B cell (primary cell): ENCODE measurements at regions not wholly inside any gene's neighbourhood (a gene's known extent, or its start where the extent isn't known, plus 50 kb on each side); places are given as distances from the start of the nearest gene placed in this dataset.

Source experiments
- ATAC-seq: fragments of 200-7000 bp; cut with Tn5 transposase; one replicate; pipeline ENCODE4 v1.10.0; 2021; ENCODE audit warnings: low read depth, mild to moderate bottlenecking, moderate number of reproducible peaks, moderate library complexity
- CTCF ChIA-PET: fragments of 350-600 bp; sonication (Branson Sonifier 250); formaldehyde crosslinking; loops from one replicate; lab custom pipeline; 2021; ENCODE audit warnings: antibody characterized with exemption, inconsistent platforms; lab: Charles Lee
- POLR2A ChIA-PET: fragments of 350-600 bp; sonication (Branson Sonifier 250); formaldehyde crosslinking; loops from one replicate; lab custom pipeline; 2021; ENCODE audit warnings: antibody characterized with exemption; lab: Charles Lee
- DNase-seq: peaks from one replicate; pipeline ENCODE4 v3.0.0; 2013
- H2AFZ ChIP-seq: 2 replicates; pipeline ENCODE4 v1.6.1; 2012; ENCODE audit warnings: mild to moderate bottlenecking, low read depth, low read length; ENCODE audit not compliant: insufficient read depth, poor library complexity, severe bottlenecking
- H3K27ac ChIP-seq, 2 donors: 1 replicate in 1 of 2; 2 replicates in 1 of 2; pipeline ENCODE4 v1.5.1; 2012 to 2013; ENCODE audit warnings: low read length in 2 of 2, mild to moderate bottlenecking in 2 of 2, moderate library complexity in 1 of 2
- H3K27me3 ChIP-seq, 4 experiments: fragments of 200-600 bp in 1 of 4; sonication (generic) in 1 of 4; replicated peaks in 1 of 4; 1 replicate in 2 of 4; 2 replicates in 2 of 4; pipeline versions ENCODE4 v1.6.1 to v1.7.0; 2013 to 2016; ENCODE audit warnings: low read length in 3 of 4, mild to moderate bottlenecking in 2 of 4, mixed read lengths in 1 of 4, moderate library complexity in 1 of 4; ENCODE audit not compliant: insufficient read depth in 4 of 4, control insufficient read depth in 3 of 4; ENCODE audit errors: control extremely low read depth in 1 of 4
- H3K36me3 ChIP-seq, 2 experiments: replicated peaks in 1 of 2; 1 replicate in 1 of 2; 2 replicates in 1 of 2; pipeline versions ENCODE4 v1.6.1 to v1.7.1; 2013; ENCODE audit warnings: low read length in 1 of 2; ENCODE audit not compliant: insufficient read depth in 2 of 2, control insufficient read depth in 1 of 2; ENCODE audit errors: control extremely low read depth in 1 of 2, extremely low read depth in 1 of 2
- H3K4me1 ChIP-seq, 2 donors: fragments of 200-600 bp in 1 of 2; sonication (generic) in 1 of 2; 1 replicate in 1 of 2; 2 replicates in 1 of 2; pipeline versions ENCODE4 v1.5.1 to v1.6.1; 2013 to 2017; ENCODE audit warnings: low read length in 2 of 2; ENCODE audit not compliant: control insufficient read depth in 2 of 2, insufficient read depth in 2 of 2
- H3K4me2 ChIP-seq: replicated peaks from 2 replicates; pipeline ENCODE3; 2012; ENCODE audit warnings: mild to moderate bottlenecking, low read depth, low read length; ENCODE audit not compliant: poor library complexity, severe bottlenecking
- H3K4me3 ChIP-seq, 5 experiments: fragments of 200-600 bp in 1 of 5; sonication (generic) in 1 of 5; 1 replicate in 3 of 5; 2 replicates in 2 of 5; pipeline versions ENCODE4 v1.5.1 to v1.7.0; 2011 to 2016; ENCODE audit warnings: low read length in 4 of 5, mild to moderate bottlenecking in 4 of 5, low read depth in 2 of 5, control low read depth in 1 of 5, moderate library complexity in 1 of 5; ENCODE audit not compliant: insufficient read depth in 1 of 5; ENCODE audit errors: control extremely low read depth in 1 of 5, extremely low read depth in 1 of 5
- H3K79me2 ChIP-seq: fragments of 200-600 bp; sonication (generic); one replicate; pipeline ENCODE4 v1.6.0; 2016; ENCODE audit warnings: low read length; ENCODE audit not compliant: control insufficient read depth, insufficient read depth
- H3K9ac ChIP-seq: fragments of 200-600 bp; sonication (generic); 2 replicates; pipeline ENCODE4 v1.6.1; 2017; ENCODE audit warnings: mild to moderate bottlenecking, low read length, moderate library complexity
- H3K9me3 ChIP-seq, 3 donors: one replicate each; pipeline versions ENCODE4 v1.6.1 to v1.7.1; 2013; ENCODE audit warnings: low read length in 2 of 3; ENCODE audit not compliant: control insufficient read depth in 2 of 3, insufficient read depth in 1 of 3; ENCODE audit errors: control extremely low read depth in 1 of 3
- H4K20me1 ChIP-seq: 2 replicates; pipeline ENCODE4 v1.6.0; 2012; ENCODE audit warnings: mild to moderate bottlenecking, low read length; ENCODE audit not compliant: insufficient read depth, control insufficient read depth, poor library complexity, severe bottlenecking
- H3K27ac Mint-ChIP-seq: one replicate; pipeline ENCODE4 v1.8.0; 2021; ENCODE audit warnings: mixed read lengths
- H3K27me3 Mint-ChIP-seq: one replicate; pipeline ENCODE4 v1.8.0; 2021; ENCODE audit warnings: mixed read lengths
- H3K4me1 Mint-ChIP-seq: one replicate; pipeline ENCODE4 v1.8.0; 2021; ENCODE audit warnings: mixed read lengths
- H3K4me3 Mint-ChIP-seq: one replicate; pipeline ENCODE4 v1.8.0; 2021; ENCODE audit warnings: mixed read lengths
- H3K9me3 Mint-ChIP-seq: one replicate; pipeline ENCODE4 v1.8.0; 2022; ENCODE audit warnings: mixed read lengths; ENCODE audit not compliant: insufficient read depth
- EZH2 ChIP-seq: IDR thresholded peaks from 2 replicates; pipeline ENCODE4 v1.6.1; 2012; ENCODE audit warnings: borderline replicate concordance, low read depth, mild to moderate bottlenecking, moderate library complexity, low read length; ENCODE audit not compliant: insufficient read depth, poor library complexity, severe bottlenecking
- WGBS: methylation state at CpG from one replicate; pipeline ENCODE4 v1.1.5; 2013; ENCODE audit warnings: missing lambda C conversion rate; ENCODE audit not compliant: insufficient coverage; 5-methylcytosine and 5-hydroxymethylcytosine counted together
- intact Hi-C: fragments of 100-400 bp; cut with micrococcal nuclease; formaldehyde crosslinking; loops from one replicate; pipeline ENCODE4 v1.10.0; 2022
- TF ChIP-seq, protein P1 (sequence below): fragments of 200-600 bp; IDR thresholded peaks from one replicate; pipeline ENCODE4 v1.8.0; 2022; ENCODE audit warnings: antibody characterized with exemption, mild to moderate bottlenecking

DNA sequence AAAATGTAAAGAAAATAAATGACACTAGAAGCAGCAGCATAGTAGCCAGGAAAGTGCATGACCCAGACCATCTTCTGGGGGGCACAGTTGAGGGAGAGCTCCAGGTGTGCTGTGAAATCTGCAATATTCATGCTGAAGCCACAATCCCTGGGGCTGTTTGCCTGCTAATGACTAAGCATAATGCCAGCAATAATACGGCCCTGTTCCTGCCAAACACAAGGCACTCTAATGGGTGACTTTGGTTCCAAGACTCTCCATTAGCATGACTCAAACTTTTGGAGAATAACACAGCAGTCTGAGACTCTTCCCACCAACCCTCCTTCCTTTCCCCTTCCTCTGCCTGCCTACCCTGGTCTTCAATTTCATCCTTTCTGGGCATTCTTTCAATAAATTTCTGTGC, 77.9 kb upstream of the DOCK10 start:
- Mint-ChIP-seq H3K9me3 (no peaks in the 10 kb centered on the region), H3K4me3 (no peak overlapping the region), H3K27me3 (no peaks in the 10 kb centered on the region), H3K27ac (no peak overlapping the region), H3K4me1 (peaks cover 13% of the 10 kb centered on the region)
- WGBS: 29% methylated on average over 1 of the region's 1 CpG
- H3K9ac ChIP-seq: no peak overlapping the region
- no peak overlapping the region for H3K4me2 ChIP-seq
- no peaks in the 10 kb centered on the region for H3K27me3 ChIP-seq
- no peaks in the 10 kb centered on the region for H3K79me2 ChIP-seq
- H4K20me1 ChIP-seq: no peaks in the 10 kb centered on the region
- H3K27ac ChIP-seq: no peak overlapping the region
- no peaks in the 10 kb centered on the region for H3K36me3 ChIP-seq
- no peak overlapping the region for H3K4me3 ChIP-seq
- DNase-seq (no peak), ATAC-seq (no peak)
- no peak overlapping the region for H2AFZ ChIP-seq
- intact Hi-C loops: no loop called here
- CTCF ChIA-PET: no interaction called here
- peaks cover 8 to 9% of the 10 kb centered on the region in 2 donors for H3K4me1 ChIP-seq
- TF ChIP-seq, protein P1, sequence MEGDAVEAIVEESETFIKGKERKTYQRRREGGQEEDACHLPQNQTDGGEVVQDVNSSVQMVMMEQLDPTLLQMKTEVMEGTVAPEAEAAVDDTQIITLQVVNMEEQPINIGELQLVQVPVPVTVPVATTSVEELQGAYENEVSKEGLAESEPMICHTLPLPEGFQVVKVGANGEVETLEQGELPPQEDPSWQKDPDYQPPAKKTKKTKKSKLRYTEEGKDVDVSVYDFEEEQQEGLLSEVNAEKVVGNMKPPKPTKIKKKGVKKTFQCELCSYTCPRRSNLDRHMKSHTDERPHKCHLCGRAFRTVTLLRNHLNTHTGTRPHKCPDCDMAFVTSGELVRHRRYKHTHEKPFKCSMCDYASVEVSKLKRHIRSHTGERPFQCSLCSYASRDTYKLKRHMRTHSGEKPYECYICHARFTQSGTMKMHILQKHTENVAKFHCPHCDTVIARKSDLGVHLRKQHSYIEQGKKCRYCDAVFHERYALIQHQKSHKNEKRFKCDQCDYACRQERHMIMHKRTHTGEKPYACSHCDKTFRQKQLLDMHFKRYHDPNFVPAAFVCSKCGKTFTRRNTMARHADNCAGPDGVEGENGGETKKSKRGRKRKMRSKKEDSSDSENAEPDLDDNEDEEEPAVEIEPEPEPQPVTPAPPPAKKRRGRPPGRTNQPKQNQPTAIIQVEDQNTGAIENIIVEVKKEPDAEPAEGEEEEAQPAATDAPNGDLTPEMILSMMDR: no peak
- TF ChIP-seq EZH2: no peak
- H3K9me3 ChIP-seq: no peaks in the 10 kb centered on the region
- POLR2A ChIA-PET: no interaction called here

DNA sequence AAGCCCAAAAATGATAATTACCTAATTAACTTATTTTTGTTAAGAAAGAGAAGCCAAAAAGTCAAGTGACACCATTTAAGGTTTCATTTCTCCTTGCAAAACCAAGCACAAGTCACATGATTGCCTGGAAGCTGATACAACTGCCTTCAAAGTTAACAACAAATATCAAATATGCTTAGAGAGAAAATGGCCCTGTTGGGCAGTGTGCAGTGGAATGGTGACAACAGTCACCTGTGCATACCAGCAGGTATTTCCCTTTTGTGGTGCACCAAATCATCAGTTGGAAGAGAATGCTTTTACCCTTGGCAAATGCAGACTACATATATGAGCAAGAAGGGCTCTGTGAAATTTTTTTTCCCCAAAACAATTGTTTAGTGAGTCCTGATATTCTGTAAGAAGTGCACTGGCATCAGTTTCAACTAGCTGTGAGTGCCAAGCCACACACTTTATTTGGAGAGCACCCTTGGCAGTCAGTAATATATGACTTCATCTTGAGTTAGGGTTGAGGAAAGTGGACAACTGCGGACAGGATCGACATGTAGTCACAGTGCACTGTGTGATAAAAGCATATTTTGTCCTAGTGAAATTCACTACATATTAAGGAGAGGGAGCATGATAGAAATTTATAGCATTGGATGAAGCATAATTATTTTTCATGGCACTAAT, 74.9 kb upstream of the DOCK10 start:
- ATAC-seq: no peak
- ChIA-PET POLR2A (no interaction called here), CTCF (no interaction called here)
- no peak overlapping the region for H3K27ac ChIP-seq
- TF ChIP-seq EZH2: no peak
- TF ChIP-seq, protein P1: no peak
- H3K27me3 Mint-ChIP-seq: no peaks in the 10 kb centered on the region
- no peaks in the 10 kb centered on the region for H3K27me3 ChIP-seq
- H3K4me2 ChIP-seq: no peak overlapping the region
- intact Hi-C loops: loop anchor here (10.0 kb wide), 1 partner anchor 112 kb away; no protein-coding TSS in a partner anchor
- no peak overlapping the region for H3K4me3 Mint-ChIP-seq
- no peaks in the 10 kb centered on the region for H4K20me1 ChIP-seq
- H3K79me2 ChIP-seq: no peaks in the 10 kb centered on the region
- no peak overlapping the region for H3K4me3 ChIP-seq
- no peaks in the 10 kb centered on the region for H3K9me3 Mint-ChIP-seq
- no peak for DNase-seq
- no CpG with 5 or more reads among the region's 2 CpGs for WGBS
- peaks cover 16 to 17% of the 10 kb centered on the region in 2 donors for H3K4me1 ChIP-seq
- no peak overlapping the region for H3K9ac ChIP-seq
- no peaks in the 10 kb centered on the region for H3K36me3 ChIP-seq
- peaks cover 22% of the 10 kb centered on the region for H3K4me1 Mint-ChIP-seq
- no peak overlapping the region for H2AFZ ChIP-seq
- no peaks in the 10 kb centered on the region for H3K9me3 ChIP-seq
- H3K27ac Mint-ChIP-seq: no peak overlapping the region
